HepG2 (cell line): ENCODE measurements at regions not wholly inside any gene's neighbourhood (a gene's known extent, or its start where the extent isn't known, plus 50 kb on each side); places are given as distances from the start of the nearest gene placed in this dataset.

Experiments
- ATAD3A ChIP-seq: sonication (generic); formaldehyde crosslinking; IDR thresholded peaks from 2 replicates; pipeline ENCODE4 v1.4.0; 2020; ENCODE audit warnings: missing genetic modification reagents
- BRCA1 ChIP-seq: sonication (generic); formaldehyde crosslinking; IDR thresholded peaks from 2 replicates; pipeline ENCODE4 v1.4.0; 2020; ENCODE audit warnings: missing genetic modification reagents
- E2F1 ChIP-seq: sonication (generic); formaldehyde crosslinking; IDR thresholded peaks from 2 replicates; pipeline ENCODE4 v1.5.0; 2020; ENCODE audit warnings: missing genetic modification reagents
- GMEB1 ChIP-seq: sonication (generic); formaldehyde crosslinking; IDR thresholded peaks from 2 replicates; pipeline ENCODE4 v1.5.1; 2020; ENCODE audit warnings: missing genetic modification reagents, mild to moderate bottlenecking, borderline replicate concordance
- HNRNPH1 ChIP-seq: fragments of 200-400 bp; formaldehyde crosslinking; optimal IDR thresholded peaks from 2 replicates; pipeline ENCODE3; 2017; ENCODE audit warnings: mild to moderate bottlenecking, low read depth, low read length
- HOXA9 ChIP-seq: sonication (generic); formaldehyde crosslinking; IDR thresholded peaks from 2 replicates; pipeline ENCODE4 v1.8.1; 2022; ENCODE audit warnings: missing genetic modification reagents, mild to moderate bottlenecking, moderate library complexity, borderline replicate concordance
- KLF11 ChIP-seq: IDR thresholded peaks from 2 replicates; pipeline ENCODE4 v1.6.1; 2016; ENCODE audit warnings: missing compliant biosample characterization
- KLF15 ChIP-seq: sonication (generic); formaldehyde crosslinking; IDR thresholded peaks from 2 replicates; pipeline ENCODE4 v1.8.1; 2023; ENCODE audit warnings: borderline replicate concordance, mild to moderate bottlenecking, inconsistent platforms, missing genetic modification reagents, mixed read lengths
- MBD4 ChIP-seq: IDR thresholded peaks from 2 replicates; pipeline ENCODE4 v1.6.1; 2012; ENCODE audit warnings: low read length, inconsistent platforms, borderline replicate concordance
- MYPOP ChIP-seq: sonication (generic); formaldehyde crosslinking; IDR thresholded peaks from 2 replicates; pipeline ENCODE4 v1.8.1; 2023; ENCODE audit warnings: mild to moderate bottlenecking, moderate library complexity, missing genetic modification reagents
- NPAS2 ChIP-seq: sonication (generic); formaldehyde crosslinking; IDR thresholded peaks from 2 replicates; pipeline ENCODE4 v1.8.0; 2022; ENCODE audit warnings: mild to moderate bottlenecking, missing genetic modification reagents, borderline replicate concordance
- POLR2AphosphoS5 ChIP-seq: IDR thresholded peaks from 2 replicates; pipeline ENCODE4 v1.6.1; 2012; ENCODE audit warnings: low read depth, low read length
- RARA ChIP-seq: IDR thresholded peaks from 2 replicates; pipeline ENCODE4 v1.6.1; 2016; ENCODE audit warnings: missing genetic modification reagents, missing compliant biosample characterization
- TMF1 ChIP-seq: sonication (generic); formaldehyde crosslinking; IDR thresholded peaks from 2 replicates; pipeline ENCODE4 v1.8.1; 2022; ENCODE audit warnings: low read depth, missing genetic modification reagents
- ZBTB10 ChIP-seq: sonication (generic); formaldehyde crosslinking; IDR thresholded peaks from 2 replicates; pipeline ENCODE4 v1.4.0; 2020; ENCODE audit warnings: missing genetic modification reagents, borderline replicate concordance
- ZBTB21 ChIP-seq: sonication (generic); formaldehyde crosslinking; IDR thresholded peaks from 2 replicates; pipeline ENCODE4 v1.4.0; 2020; ENCODE audit warnings: missing genetic modification reagents
- ZNF460 ChIP-seq: sonication (generic); formaldehyde crosslinking; IDR thresholded peaks from 2 replicates; pipeline ENCODE4 v1.5.1; 2020; ENCODE audit warnings: missing genetic modification reagents, mild to moderate bottlenecking, borderline replicate concordance
- ZNF556 ChIP-seq: sonication (generic); formaldehyde crosslinking; IDR thresholded peaks from 2 replicates; pipeline ENCODE4 v1.4.0; 2020; ENCODE audit warnings: mild to moderate bottlenecking, missing genetic modification reagents, borderline replicate concordance
- ZNF572 ChIP-seq: sonication (generic); formaldehyde crosslinking; IDR thresholded peaks from 2 replicates; pipeline ENCODE4 v1.5.1; 2020; ENCODE audit warnings: mild to moderate bottlenecking, missing genetic modification reagents
- ZNF7 ChIP-seq: IDR thresholded peaks from 2 replicates; pipeline ENCODE4 v1.6.1; 2016; ENCODE audit warnings: missing biosample characterization, missing genetic modification reagents
- ZNF768 ChIP-seq: sonication (generic); formaldehyde crosslinking; IDR thresholded peaks from 2 replicates; pipeline ENCODE4 v1.4.0; 2020; ENCODE audit warnings: missing genetic modification reagents
- ZXDC ChIP-seq: sonication (generic); formaldehyde crosslinking; IDR thresholded peaks from 2 replicates; pipeline ENCODE4 v1.5.0; 2020; ENCODE audit warnings: mild to moderate bottlenecking, missing genetic modification reagents

- TF ChIP-seq E2F1 (CRISPR knock-in tag) = no peak
- no peak for TF ChIP-seq KLF15 (CRISPR knock-in tag)
- no peak for TF ChIP-seq MBD4
- no peak for TF ChIP-seq ZNF768 (CRISPR knock-in tag)
- no peak for TF ChIP-seq ZNF7
- TF ChIP-seq ZBTB21 (CRISPR knock-in tag) = peak; percentile 50; the same call in 1 of the 2 replicates
- TF ChIP-seq ZNF460 (CRISPR knock-in tag) = no peak
- no peak for TF ChIP-seq ZNF572 (CRISPR knock-in tag)
- TF ChIP-seq ATAD3A (CRISPR knock-in tag) = no peak
- TF ChIP-seq HNRNPH1 = no peak
- no peak for TF ChIP-seq NPAS2
- TF ChIP-seq ZBTB10 (CRISPR knock-in tag) = no peak
- TF ChIP-seq ZXDC (CRISPR knock-in tag) = no peak
- no peak for TF ChIP-seq RARA (CRISPR knock-in tag)
- TF ChIP-seq HOXA9 = no peak
- TF ChIP-seq GMEB1 (CRISPR knock-in tag) = no peak
- no peak; the same call in 1 of the 2 replicates for TF ChIP-seq ZNF556 (CRISPR knock-in tag)
- TF ChIP-seq POLR2AphosphoS5 = no peak
- no peak for TF ChIP-seq KLF11 (CRISPR knock-in tag)
- no peak for TF ChIP-seq TMF1
- no peak for TF ChIP-seq MYPOP
- no peak for TF ChIP-seq BRCA1 (CRISPR knock-in tag)
These were observed 106.3 kb downstream of the PTCSC3 start (continued) for GRCh38 chr14:36070031-36070719.
